H1 (cell line): ENCODE measurements at regions not wholly inside any gene's neighbourhood (a gene's known extent, or its start where the extent isn't known, plus 50 kb on each side); places are given as distances from the start of the nearest gene placed in this dataset.

Experiments used
- CTCF ChIA-PET: fragments of 300-600 bp; sonication (Branson Sonifier 250); formaldehyde crosslinking; loops from one replicate; lab custom pipeline; 2021; ENCODE audit not compliant: partially characterized antibody; lab: Charles Lee
- POLR2A ChIA-PET: fragments of 300-600 bp; sonication (Branson Sonifier 250); formaldehyde crosslinking; loops from one replicate; lab custom pipeline; 2021; ENCODE audit warnings: inconsistent platforms; ENCODE audit not compliant: partially characterized antibody; lab: Charles Lee
- DNase-seq, 2 experiments: peaks; one replicate each; pipeline versions ENCODE4 v3.0.0 to v3.0.0-alpha.2; 2010 to 2022; ENCODE audit warnings: low spot score in 2 of 2, low read depth in 1 of 2, mixed read lengths in 1 of 2
- FAIRE-seq: peaks from 2 replicates; lab custom pipeline; 2011; peaks lifted over from hg19 to GRCh38; lab: Jason Lieb, UNC
- H2AFZ ChIP-seq: 2 replicates; pipeline ENCODE4 v1.8.1; 2012; ENCODE audit warnings: low read length, inconsistent platforms
- H2AK5ac ChIP-seq: 2 replicates; pipeline ENCODE4 v1.6.1; 2013; ENCODE audit warnings: low read depth, low read length
- H2BK120ac ChIP-seq: replicated peaks from 2 replicates; pipeline ENCODE3; 2013; ENCODE audit warnings: low read depth, low read length, inconsistent platforms
- H2BK12ac ChIP-seq: 2 replicates; pipeline ENCODE4 v1.6.1; 2013; ENCODE audit warnings: low read depth, low read length
- H2BK15ac ChIP-seq: 2 replicates; pipeline ENCODE4 v1.6.1; 2013; ENCODE audit warnings: low read length
- H2BK20ac ChIP-seq: 2 replicates; pipeline ENCODE4 v1.6.1; 2013; ENCODE audit warnings: low read length
- H2BK5ac ChIP-seq: 2 replicates; pipeline ENCODE4 v1.6.1; 2013; ENCODE audit warnings: low read depth, low read length
- H3K14ac ChIP-seq: 2 replicates; pipeline ENCODE4 v1.6.1; 2013; ENCODE audit warnings: inconsistent platforms; ENCODE audit not compliant: insufficient read length
- H3K18ac ChIP-seq: 2 replicates; pipeline ENCODE4 v1.6.1; 2013; ENCODE audit warnings: low read length; ENCODE audit errors: extremely low read depth
- H3K23ac ChIP-seq: 2 replicates; pipeline ENCODE4 v1.6.1; 2013; ENCODE audit warnings: inconsistent platforms; ENCODE audit not compliant: insufficient read length
- H3K23me2 ChIP-seq: 2 replicates; pipeline ENCODE4 v1.6.1; 2013; ENCODE audit warnings: low read depth, low read length
- H3K27ac ChIP-seq: 2 replicates; pipeline ENCODE4 v1.6.1; 2011; ENCODE audit warnings: low read depth, low read length, inconsistent platforms
- H3K27me3 ChIP-seq, 4 experiments: replicated peaks in 1 of 4; 1 replicate in 1 of 4; 2 replicates in 3 of 4; pipeline versions ENCODE4 v1.6.1 to v1.8.1; 2011 to 2013; ENCODE audit warnings: low read length in 3 of 4, mild to moderate bottlenecking in 3 of 4, inconsistent platforms in 2 of 4, mixed read lengths in 2 of 4, moderate library complexity in 1 of 4; ENCODE audit not compliant: control insufficient read depth in 3 of 4, insufficient read depth in 3 of 4; ENCODE audit errors: extremely low read depth in 1 of 4
- H3K36me3 ChIP-seq, 4 experiments: 2 replicates each; pipeline versions ENCODE4 v1.6.1 to v1.8.1; 2011 to 2013; ENCODE audit warnings: mild to moderate bottlenecking in 4 of 4, low read length in 3 of 4, moderate library complexity in 2 of 4, control low read depth in 1 of 4, inconsistent platforms in 1 of 4; ENCODE audit not compliant: insufficient read depth in 4 of 4, control insufficient read depth in 2 of 4
- H3K4ac ChIP-seq: replicated peaks from 2 replicates; pipeline ENCODE3; 2013; ENCODE audit warnings: low read length, low read depth, mixed read lengths, inconsistent platforms; ENCODE audit not compliant: insufficient read length
- H3K4me1 ChIP-seq, 4 experiments: replicated peaks in 1 of 4; 1 replicate in 1 of 4; 2 replicates in 3 of 4; pipeline versions ENCODE4 v1.6.1 to v1.8.1; 2011 to 2013; ENCODE audit warnings: low read length in 3 of 4, inconsistent platforms in 2 of 4, mixed read lengths in 1 of 4; ENCODE audit not compliant: insufficient read depth in 4 of 4, control insufficient read depth in 3 of 4
- H3K4me2 ChIP-seq, 2 experiments: 2 replicates each; pipeline versions ENCODE4 v1.6.1 to v1.8.1; 2011 to 2013; ENCODE audit warnings: low read depth in 2 of 2, low read length in 2 of 2, control low read depth in 1 of 2, inconsistent platforms in 1 of 2, mild to moderate bottlenecking in 1 of 2; ENCODE audit not compliant: insufficient read depth in 1 of 2
- H3K4me3 ChIP-seq, 4 experiments: fragments of 200-600, 300-600 bp in 1 of 4; sonication (generic), shearing (Covaris generic), sonication (Bioruptor Twin) in 1 of 4; 2 replicates each; pipeline versions ENCODE4 v1.5.1 to v1.8.1; 2011 to 2016; ENCODE audit warnings: low read length in 4 of 4, low read depth in 3 of 4, control low read depth in 2 of 4, inconsistent platforms in 2 of 4, mild to moderate bottlenecking in 2 of 4, mixed read lengths in 1 of 4, moderate library complexity in 1 of 4; ENCODE audit not compliant: insufficient read depth in 2 of 4; ENCODE audit errors: extremely low read depth in 1 of 4
- H3K56ac ChIP-seq: replicated peaks from 2 replicates; pipeline ENCODE3; 2013; ENCODE audit warnings: low read depth, mild to moderate bottlenecking, mixed read lengths, low read length, inconsistent platforms; ENCODE audit not compliant: insufficient read length
- H3K79me1 ChIP-seq: 2 replicates; pipeline ENCODE4 v1.6.1; 2013; ENCODE audit warnings: low read depth, low read length, control low read depth
- H3K79me2 ChIP-seq, 2 experiments: 2 replicates each; pipeline versions ENCODE4 v1.6.1 to v1.8.1; 2012 to 2013; ENCODE audit warnings: low read length in 2 of 2, mild to moderate bottlenecking in 2 of 2, inconsistent platforms in 1 of 2; ENCODE audit not compliant: insufficient read depth in 2 of 2, control insufficient read depth in 1 of 2
- H3K9ac ChIP-seq, 4 experiments: replicated peaks in 1 of 4; 1 replicate in 1 of 4; 2 replicates in 3 of 4; pipeline versions ENCODE4 v1.6.1 to v1.8.1; 2011 to 2013; ENCODE audit warnings: low read depth in 3 of 4, low read length in 3 of 4, control low read depth in 2 of 4, mild to moderate bottlenecking in 2 of 4, moderate library complexity in 2 of 4, inconsistent platforms in 1 of 4; ENCODE audit errors: extremely low read depth in 1 of 4
- H3K9me3 ChIP-seq, 2 experiments: 2 replicates each; pipeline versions ENCODE4 v1.6.1 to v1.8.1; 2012 to 2013; ENCODE audit warnings: mild to moderate bottlenecking in 2 of 2, moderate library complexity in 2 of 2, control low read depth in 1 of 2, inconsistent platforms in 1 of 2, low read depth in 1 of 2, low read length in 1 of 2, mixed read lengths in 1 of 2; ENCODE audit not compliant: insufficient read depth in 2 of 2
- H4K20me1 ChIP-seq, 2 experiments: replicated peaks in 1 of 2; 2 replicates each; pipeline versions ENCODE3 to v1.8.1; 2011 to 2013; ENCODE audit warnings: inconsistent platforms in 2 of 2, low read length in 2 of 2, mild to moderate bottlenecking in 1 of 2; ENCODE audit not compliant: insufficient read depth in 2 of 2, control insufficient read depth in 1 of 2
- H4K5ac ChIP-seq: 2 replicates; pipeline ENCODE4 v1.6.1; 2013; ENCODE audit warnings: low read length, low read depth, mixed read lengths, inconsistent platforms; ENCODE audit not compliant: insufficient read length
- H4K8ac ChIP-seq: 2 replicates; pipeline ENCODE4 v1.8.0; 2013; ENCODE audit warnings: mild to moderate bottlenecking, moderate library complexity, low read length, inconsistent platforms; ENCODE audit not compliant: insufficient read depth; ENCODE audit errors: extremely low read depth
- H4K91ac ChIP-seq: replicated peaks from 2 replicates; pipeline ENCODE3; 2013; ENCODE audit warnings: low read length, mixed read lengths, inconsistent platforms; ENCODE audit not compliant: insufficient read length
- CBX5 ChIP-seq: fragments of 300-800, 300-1000 bp; sonication (generic); IDR thresholded peaks from 2 replicates; pipeline ENCODE4 v1.7.1; 2016; ENCODE audit warnings: antibody characterized with exemption, low read length, low read depth
- CHD1 ChIP-seq: IDR thresholded peaks from 2 replicates; pipeline ENCODE4 v1.6.1; 2012; ENCODE audit warnings: low read depth, low read length, improper control_type of control experiment
- EGR1 ChIP-seq: IDR thresholded peaks from 2 replicates; pipeline ENCODE4 v1.6.1; 2011; ENCODE audit warnings: low read depth, low read length, borderline replicate concordance
- EP300 ChIP-seq, 2 experiments: IDR thresholded peaks; 1 replicate in 1 of 2; 2 replicates in 1 of 2; pipeline ENCODE4 v1.6.1; 2011 to 2012; ENCODE audit warnings: low read depth in 2 of 2, low read length in 2 of 2, mild to moderate bottlenecking in 2 of 2, borderline replicate concordance in 1 of 2, inconsistent platforms in 1 of 2, moderate library complexity in 1 of 2
- KDM4A ChIP-seq: IDR thresholded peaks from one replicate; pipeline ENCODE4 v1.7.1; 2012; ENCODE audit warnings: low read depth, mild to moderate bottlenecking, moderate library complexity, low read length, inconsistent platforms; ENCODE audit not compliant: severe bottlenecking
- POLR2A ChIP-seq, 2 experiments: IDR thresholded peaks; 1 replicate in 1 of 2; 2 replicates in 1 of 2; pipeline ENCODE4 v1.6.1; 2011; ENCODE audit warnings: low read depth in 2 of 2, low read length in 2 of 2, mild to moderate bottlenecking in 2 of 2; ENCODE audit errors: control extremely low read depth in 1 of 2
- RXRA ChIP-seq: IDR thresholded peaks from 2 replicates; pipeline ENCODE4 v1.6.1; 2011; ENCODE audit warnings: low read depth, mild to moderate bottlenecking, low read length, moderate library complexity; ENCODE audit not compliant: insufficient read depth
- SIN3A ChIP-seq, 2 experiments: IDR thresholded peaks in 1 of 2; conservative IDR thresholded peaks in 1 of 2; 2 replicates each; pipeline ENCODE4 v1.6.1; 2011 to 2012; ENCODE audit warnings: low read length in 2 of 2, improper control_type of control experiment in 1 of 2, low read depth in 1 of 2, mild to moderate bottlenecking in 1 of 2
- SIRT6 ChIP-seq: IDR thresholded peaks from one replicate; pipeline ENCODE4 v1.7.1; 2012; ENCODE audit warnings: low read length, inconsistent platforms
- TBP ChIP-seq: IDR thresholded peaks from 2 replicates; pipeline ENCODE4 v1.6.1; 2011; ENCODE audit warnings: low read depth, low read length, improper control_type of control experiment
- USF2 ChIP-seq: IDR thresholded peaks from 2 replicates; pipeline ENCODE4 v1.6.1; 2011; ENCODE audit warnings: low read length, improper control_type of control experiment
- YY1 ChIP-seq: IDR thresholded peaks from 2 replicates; pipeline ENCODE4 v1.6.1; 2011; ENCODE audit warnings: low read depth, mild to moderate bottlenecking, low read length
- WGBS, 2 experiments: shearing (Covaris generic) in 1 of 2; methylation state at CpG; one replicate each; pipeline versions ENCODE4 v1.1.6 to v1.1.7; 2013 to 2015; ENCODE audit warnings: low lambda C conversion rate in 2 of 2, mixed read lengths in 2 of 2, inconsistent platforms in 1 of 2, low coverage in 1 of 2, missing lambda C conversion rate in 1 of 2; ENCODE audit not compliant: insufficient replicate concordance in 2 of 2, insufficient coverage in 1 of 2, insufficient read length in 1 of 2; ENCODE audit errors: extremely low coverage in 1 of 2, missing lambda C conversion rate in 1 of 2; 5-methylcytosine and 5-hydroxymethylcytosine counted together
- TF ChIP-seq, protein P1 (sequence below): IDR thresholded peaks from 2 replicates; pipeline ENCODE4 v1.6.1; 2011; ENCODE audit warnings: low read depth, mild to moderate bottlenecking, low read length; ENCODE audit not compliant: insufficient read depth

DNA sequence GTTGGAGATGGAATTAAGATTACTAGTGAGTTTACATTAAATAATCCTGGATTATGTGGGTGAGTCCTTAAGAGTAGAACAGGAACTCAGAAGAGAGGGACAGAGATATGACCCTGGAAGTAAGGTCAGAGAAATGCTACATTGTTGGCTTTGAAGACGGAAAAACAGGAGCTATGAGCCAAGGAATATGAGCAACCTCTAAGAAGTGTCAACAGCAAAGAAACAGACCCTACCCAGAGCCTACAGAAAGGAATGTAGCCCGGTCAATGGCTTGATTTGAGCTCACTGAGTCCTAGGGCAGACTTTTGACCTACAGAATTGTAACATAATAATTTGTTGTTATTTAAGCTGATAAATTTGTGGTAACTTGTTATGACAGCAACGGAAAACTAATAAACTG is 304.9 kb downstream of the IPMK start:
- 94% methylated on average over 3 of the region's 3 CpGs; no CpG with 5 or more reads in 1 of the 2 experiments for WGBS, 2 experiments
- no peak overlapping the region for H4K91ac ChIP-seq
- no peaks in the 10 kb centered on the region for H3K4me1 ChIP-seq
- TF ChIP-seq, protein P1, sequence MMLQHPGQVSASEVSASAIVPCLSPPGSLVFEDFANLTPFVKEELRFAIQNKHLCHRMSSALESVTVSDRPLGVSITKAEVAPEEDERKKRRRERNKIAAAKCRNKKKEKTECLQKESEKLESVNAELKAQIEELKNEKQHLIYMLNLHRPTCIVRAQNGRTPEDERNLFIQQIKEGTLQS: no peak
- TF ChIP-seq EP300 (IDR thresholded peaks at IDR 0.05; ENCODE audit: borderline replicate concordance in 1 of 2, low read depth in 2 of 2, low read length in 2 of 2) (no peak), USF2 (no peak), KDM4A (no peak), CHD1 (no peak), SIN3A (conservative IDR thresholded peaks at IDR 0.05 in 1 of 2, IDR thresholded peaks at IDR 0.05 in 1 of 2; ENCODE audit: low read depth in 1 of 2, low read length in 2 of 2) (no peak), TBP (no peak), CBX5 (no peak), SIRT6 (no peak), POLR2A (IDR thresholded peaks at IDR 0.05; ENCODE audit: control extremely low read depth in 1 of 2, low read depth in 2 of 2, low read length in 2 of 2) (no peak), RXRA (no peak), YY1 (no peak), EGR1 (no peak)

More for the DNA sequence above, 304.9 kb downstream of the IPMK start:
- H3K4me2 ChIP-seq: no peak overlapping the region
- no peak overlapping the region for H3K23ac ChIP-seq
- FAIRE-seq: no peak
- no peak overlapping the region for H4K5ac ChIP-seq
- no peak overlapping the region for H3K56ac ChIP-seq
- H2BK12ac ChIP-seq: no peak overlapping the region
- H3K23me2 ChIP-seq: no peaks in the 10 kb centered on the region
- ChIA-PET CTCF (no interaction called here), POLR2A (no interaction called here)
- no peaks in the 10 kb centered on the region for H3K9me3 ChIP-seq
- no peaks in the 10 kb centered on the region for H3K79me2 ChIP-seq
- no peak for DNase-seq
- H3K79me1 ChIP-seq: no peaks in the 10 kb centered on the region
- H2AFZ ChIP-seq: no peak overlapping the region
- no peak overlapping the region for H3K18ac ChIP-seq
- no peak overlapping the region for H2BK5ac ChIP-seq
- no peak overlapping the region for H3K4me3 ChIP-seq
- H2BK15ac ChIP-seq: no peak overlapping the region
- no peak overlapping the region for H2BK20ac ChIP-seq
- H3K14ac ChIP-seq: no peak overlapping the region
- no peak overlapping the region for H2AK5ac ChIP-seq
- no peaks in the 10 kb centered on the region for H3K27me3 ChIP-seq
- no peak overlapping the region for H3K27ac ChIP-seq
- H2BK120ac ChIP-seq: no peak overlapping the region
- no peak overlapping the region for H3K4ac ChIP-seq
- H3K36me3 ChIP-seq: no peaks in the 10 kb centered on the region
- H3K9ac ChIP-seq: no peak overlapping the region
- no peak overlapping the region for H4K8ac ChIP-seq
- no peaks in the 10 kb centered on the region for H4K20me1 ChIP-seq
